NCI-H510A (cell line): ENCODE measurements at regions not wholly inside any gene's neighbourhood (a gene's known extent, or its start where the extent isn't known, plus 50 kb on each side); places are given as distances from the start of the nearest gene placed in this dataset.
A peak's percentile ranks its signal among the peaks of the same experiment; 100 is the strongest.

ENCODE experiments used
- DNase-seq: peaks from one replicate; lab custom pipeline; 2025; lab: John Stamatoyannopoulos, UW

- DNase-seq = no peak
Observed at GRCh38 chr5:13567819-13568218, 376.7 kb downstream of the DNAH5 start.

GRCh38 chr5:13566871-13567339 lies 377.6 kb downstream of the DNAH5 start:
- DNase-seq = no peak

- DNase-seq = no peak
Observed at GRCh38 chr5:13558408-13558807, 386.1 kb downstream of the DNAH5 start.

DNA sequence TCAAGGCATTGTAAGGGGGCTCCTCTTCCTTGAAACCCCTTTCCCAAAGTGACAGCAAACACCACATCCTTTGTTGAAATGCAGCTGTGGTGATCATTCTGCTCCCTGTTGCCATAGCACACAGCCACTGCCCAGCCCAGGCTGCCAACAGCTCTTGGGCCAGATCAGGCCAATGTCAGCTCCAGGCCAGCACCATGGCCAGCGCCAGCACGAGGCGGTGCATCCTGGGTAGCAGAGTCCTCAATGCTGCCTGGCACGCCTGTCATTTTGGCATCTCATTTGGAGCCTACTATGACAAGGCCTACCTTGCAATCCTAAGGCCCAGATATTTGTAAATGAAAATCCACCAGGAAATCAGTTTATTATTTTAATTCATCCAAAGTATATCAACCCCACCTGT lies 390.6 kb downstream of the DNAH5 start:
- no peak for DNase-seq

DNA sequence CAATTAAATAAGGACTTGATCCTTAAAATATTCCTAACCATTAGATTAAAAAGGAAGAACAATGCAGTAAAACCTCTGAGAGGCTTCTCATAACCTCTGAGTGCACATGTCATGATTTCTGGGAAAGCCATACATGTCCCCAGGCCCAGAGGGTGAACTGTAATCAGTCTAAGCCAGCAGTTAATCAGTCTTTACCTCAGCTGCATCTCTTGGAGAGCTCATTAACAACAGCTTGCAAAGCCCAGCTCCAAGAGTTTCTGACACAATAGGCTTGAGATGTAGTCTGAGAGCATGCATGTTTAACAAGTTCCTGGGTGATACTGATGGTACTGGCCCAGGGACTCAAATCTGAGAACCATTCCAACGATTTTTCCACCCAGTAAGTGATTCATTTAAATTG lies 392.1 kb downstream of the DNAH5 start:
- no peak for DNase-seq

GRCh38 chr5:13551645-13552044 lies 392.8 kb downstream of the DNAH5 start:
- DNase-seq = no peak

DNA sequence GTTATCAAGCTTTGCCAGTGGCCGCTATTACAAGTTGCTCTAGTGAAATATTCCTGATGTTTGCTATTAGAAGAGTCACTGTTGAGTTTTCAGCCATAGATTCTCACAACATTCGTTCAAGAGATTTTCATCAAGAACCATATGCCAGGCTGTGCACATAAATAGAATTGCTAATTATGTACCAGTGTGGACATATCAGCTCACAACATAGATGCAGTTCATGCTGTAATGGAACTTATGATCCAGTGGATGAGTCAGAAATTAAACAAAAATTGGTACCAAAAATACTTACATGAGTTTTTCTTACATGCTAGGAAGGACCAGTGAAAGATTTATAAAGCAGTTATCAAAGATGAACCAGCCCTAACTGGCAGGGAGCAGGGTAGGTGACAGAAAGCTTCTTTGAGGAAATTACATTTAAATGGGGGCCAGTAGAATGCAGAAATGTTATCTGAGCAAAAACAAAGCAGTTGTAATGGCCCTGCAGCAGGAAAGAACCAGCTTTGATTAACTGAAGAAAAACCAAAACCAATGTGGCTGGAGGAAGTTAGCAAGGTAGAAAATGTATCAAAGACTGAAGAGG lies 404.2 kb downstream of the DNAH5 start:
- DNase-seq = no peak

DNA sequence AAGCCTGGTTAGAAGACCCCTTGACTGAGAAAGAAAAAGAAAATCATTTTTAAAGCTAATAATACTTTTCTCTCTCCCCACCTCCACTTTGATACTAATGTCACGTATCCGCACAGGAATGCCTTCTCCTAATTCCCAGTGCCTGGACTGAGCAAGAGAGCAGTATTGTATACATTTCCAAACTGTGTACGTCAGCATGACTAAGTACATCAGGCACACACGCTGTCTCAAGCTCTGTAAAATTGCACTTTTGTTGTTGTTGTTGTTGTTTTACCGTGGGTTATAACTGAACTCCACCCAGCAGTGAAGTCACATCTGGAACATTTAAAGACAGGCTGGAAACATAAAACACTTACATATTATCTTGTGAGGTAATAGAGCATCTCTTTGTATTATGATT lies 407.6 kb downstream of the DNAH5 start:
- DNase-seq = no peak

DNA sequence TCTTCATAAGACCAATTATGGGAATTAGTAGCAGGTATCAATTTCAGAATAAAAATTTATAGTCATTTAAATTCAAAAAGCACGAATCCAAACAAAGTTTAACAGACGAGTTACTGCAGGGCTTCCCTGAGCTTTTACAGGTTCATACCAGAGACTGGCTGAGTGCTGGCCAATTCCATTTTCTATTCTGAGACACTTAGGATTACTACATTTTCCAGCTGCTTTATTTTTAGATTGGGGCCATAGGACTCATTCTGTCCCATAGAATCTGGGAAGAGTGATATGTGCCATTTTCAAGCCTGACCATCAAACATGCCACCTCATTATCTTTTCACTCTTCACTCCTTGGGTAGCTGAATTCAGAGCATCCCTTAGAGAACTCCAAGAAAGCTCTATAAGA lies 410.7 kb downstream of the DNAH5 start:
- no peak for DNase-seq

- DNase-seq = no peak
Observed at GRCh38 chr5:13529300-13529699, 415.2 kb downstream of the DNAH5 start.

DNA sequence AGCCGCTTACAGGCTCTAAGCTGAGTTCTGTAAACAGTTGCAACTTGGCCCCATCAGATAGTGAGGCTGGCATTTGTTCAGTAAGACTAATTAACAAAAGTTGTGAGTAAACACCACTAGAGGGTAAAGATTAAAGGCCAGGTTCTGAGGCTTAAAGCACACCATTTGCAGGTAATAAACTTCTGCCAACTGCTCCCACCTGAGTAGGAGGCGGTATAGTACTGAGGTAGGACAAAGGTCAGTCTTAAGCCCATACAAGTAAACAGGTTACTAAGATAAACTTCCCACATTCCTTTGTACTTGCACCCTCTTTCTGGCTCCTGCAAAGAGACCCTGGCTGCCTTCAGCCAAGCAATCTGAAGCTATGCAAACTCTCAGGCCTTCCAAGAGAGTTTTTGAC lies 419.6 kb downstream of the DNAH5 start:
- DNase-seq = no peak

DNA sequence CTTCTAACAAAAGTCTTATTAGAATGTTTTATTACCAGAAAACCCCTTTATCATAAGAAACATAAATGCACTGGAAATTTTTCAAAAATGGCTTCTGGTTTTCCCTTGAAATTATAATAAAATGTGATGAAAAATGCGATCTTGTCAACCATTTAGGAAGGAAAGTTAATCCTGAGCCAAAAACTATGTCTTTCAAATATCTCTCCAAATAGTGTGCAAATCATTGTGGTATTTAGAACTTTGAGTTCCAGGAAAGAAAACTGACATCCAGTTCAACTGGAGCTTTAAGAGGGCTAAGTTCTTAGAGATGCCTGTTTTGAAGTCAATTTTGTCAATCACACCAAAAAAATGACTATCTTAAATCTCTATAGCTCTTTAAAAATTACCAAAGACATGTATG lies 425.4 kb downstream of the DNAH5 start:
- DNase-seq = no peak

- DNase-seq = no peak
Observed at GRCh38 chr5:13516195-13516594, 428.3 kb downstream of the DNAH5 start.

GRCh38 chr5:13511442-13511841 lies 433.0 kb downstream of the DNAH5 start:
- DNase-seq = no peak

- no peak for DNase-seq
Observed at GRCh38 chr5:13510616-13511015, 433.9 kb downstream of the DNAH5 start.

DNA sequence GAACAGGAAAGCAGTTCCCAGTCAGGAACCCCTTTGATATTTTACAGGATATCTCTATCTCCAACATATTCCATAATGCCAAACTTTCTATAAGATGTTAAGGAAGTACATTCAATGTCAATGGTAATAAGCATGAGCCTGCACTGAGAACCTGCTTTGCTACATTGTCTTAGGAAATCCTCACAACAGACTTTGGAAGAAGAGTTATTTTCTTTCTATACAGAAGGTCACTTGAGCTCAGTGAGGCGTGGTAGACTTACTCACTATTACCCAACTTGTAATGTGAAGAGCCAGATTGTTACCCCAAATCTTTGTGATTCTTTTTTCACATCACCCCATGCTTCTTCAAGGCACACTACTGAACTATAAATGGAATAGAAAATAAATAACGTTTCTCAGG lies 435.9 kb downstream of the DNAH5 start:
- DNase-seq = no peak

DNA sequence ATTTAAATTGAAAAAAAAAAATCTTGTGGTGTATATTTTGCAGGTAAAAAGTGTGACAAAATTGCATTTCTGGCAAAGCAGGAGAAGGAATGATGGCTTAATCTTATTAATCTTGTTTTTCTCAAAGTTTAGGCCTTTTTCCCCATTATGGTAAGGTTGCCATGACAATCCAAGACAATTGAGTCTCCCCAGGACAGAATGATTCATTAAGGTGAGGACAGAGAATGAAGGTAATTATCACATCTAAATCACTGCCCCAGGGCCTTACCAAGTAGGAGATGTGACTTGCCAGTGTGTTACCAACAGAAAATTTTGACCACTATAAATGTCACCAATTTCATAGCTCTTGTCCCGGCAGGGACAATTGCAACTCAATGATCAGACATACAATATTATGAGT lies 439.2 kb downstream of the DNAH5 start:
- DNase-seq = no peak

DNA sequence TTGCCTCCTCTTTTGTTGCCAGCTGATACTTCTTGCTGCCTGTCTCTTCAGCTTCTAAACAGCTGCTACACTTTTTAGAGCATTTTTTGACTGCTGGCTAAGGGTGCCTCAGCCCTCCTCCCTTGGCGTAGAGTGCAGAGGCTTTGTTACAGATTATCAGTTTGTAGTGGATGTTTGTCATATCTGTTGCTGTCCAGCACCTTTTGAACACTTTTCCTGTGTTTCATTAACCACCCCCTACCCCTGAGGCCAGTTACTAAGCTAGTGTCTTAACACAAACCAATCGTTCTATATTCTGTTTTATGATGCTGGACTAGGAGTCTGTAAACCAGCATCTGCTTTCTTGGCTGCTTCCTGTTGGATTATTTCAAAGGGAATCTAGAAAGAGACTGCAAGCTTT lies 441.5 kb downstream of the DNAH5 start:
- no peak for DNase-seq

- no peak for DNase-seq
Observed at GRCh38 chr5:13501176-13501575, 443.3 kb downstream of the DNAH5 start.

DNA sequence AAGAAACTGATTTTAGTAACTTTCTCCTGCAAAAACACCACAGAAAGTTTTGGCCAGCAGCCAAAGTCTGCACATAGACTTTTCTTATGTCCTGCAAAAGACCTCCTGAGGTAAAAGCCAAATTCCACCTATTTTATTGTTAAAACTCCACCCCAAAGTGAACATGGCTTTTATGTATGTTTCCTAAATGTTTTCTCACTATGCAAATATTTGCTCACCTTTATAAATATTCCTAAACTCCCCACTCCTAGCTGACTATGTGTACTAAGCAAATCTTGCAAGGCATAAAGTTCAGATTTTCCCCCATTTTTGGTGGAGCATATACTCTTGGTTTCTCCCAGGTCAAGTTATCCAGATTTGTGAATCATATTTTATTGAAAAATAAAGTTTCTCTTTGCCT lies 446.2 kb downstream of the DNAH5 start:
- no peak for DNase-seq

DNA sequence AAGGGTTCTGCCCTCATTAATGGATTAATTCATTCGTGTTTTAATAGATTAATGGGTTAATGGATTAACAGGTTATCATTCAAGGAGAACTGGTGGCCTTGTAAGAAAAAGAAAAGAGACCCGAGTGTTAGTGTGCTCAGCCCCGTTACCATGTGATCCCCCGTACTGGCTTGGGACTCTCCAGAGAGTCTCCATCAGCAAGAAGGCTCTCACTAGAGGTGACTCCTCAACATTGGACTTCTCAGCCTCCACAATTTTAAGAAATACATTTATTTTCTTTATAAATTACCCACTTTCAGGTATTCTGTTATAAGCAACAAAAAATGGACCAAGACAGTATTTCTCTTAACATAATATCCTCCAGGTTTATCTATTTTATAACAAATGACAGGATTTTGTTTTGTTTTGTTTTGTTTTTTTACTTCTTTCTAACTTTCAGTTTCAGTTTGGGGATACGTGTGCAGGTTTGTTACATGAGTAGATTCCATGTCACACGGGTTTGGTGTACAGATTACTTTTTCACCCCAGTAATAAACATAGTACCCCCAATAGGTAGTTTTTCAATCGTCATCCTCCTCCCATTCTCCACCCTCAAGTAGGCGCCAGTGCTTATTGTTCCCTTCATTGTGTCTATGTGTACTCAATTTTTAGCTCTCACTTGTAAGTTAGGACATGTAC lies 456.1 kb downstream of the DNAH5 start:
- no peak for DNase-seq

GRCh38 chr5:13480834-13481233 lies 463.7 kb downstream of the DNAH5 start:
- DNase-seq = peak; percentile 84

GRCh38 chr5:13478831-13479465 lies 465.5 kb downstream of the DNAH5 start:
- peak; percentile 49 for DNase-seq
